Psoas muscle (tissue), 7 donors: ENCODE measurements at regions not wholly inside any gene's neighbourhood (a gene's known extent, or its start where the extent isn't known, plus 50 kb on each side); places are given as distances from the start of the nearest gene placed in this dataset.

Experiments used
- ATAC-seq, 4 donors: fragments of 200-7000 bp; cut with Tn5 transposase; one replicate each; pipeline ENCODE4 v1.9.1; 2020; ENCODE audit warnings: moderate library complexity in 3 of 4, mild to moderate bottlenecking in 2 of 4
- DNase-seq, 2 donors: peaks; one replicate each; pipeline ENCODE4 v3.0.0-alpha.2; 2020
- H3K27ac ChIP-seq: fragments of 200-600 bp; one replicate; pipeline ENCODE4 v1.8.0; 2022
- H3K27me3 ChIP-seq, 3 donors: fragments of 200-600 bp in 1 of 3; one replicate each; pipeline versions ENCODE4 v1.6.1 to v1.8.0; 2013 to 2022; ENCODE audit warnings: low read length in 2 of 3, mild to moderate bottlenecking in 2 of 3, moderate library complexity in 1 of 3; ENCODE audit not compliant: insufficient read depth in 3 of 3
- H3K36me3 ChIP-seq, 2 donors: fragments of 200-600 bp in 1 of 2; one replicate each; pipeline versions ENCODE4 v1.6.1 to v1.8.0; 2013 to 2022; ENCODE audit warnings: low read depth in 1 of 2, mild to moderate bottlenecking in 1 of 2, moderate library complexity in 1 of 2; ENCODE audit not compliant: insufficient read depth in 1 of 2
- H3K4me1 ChIP-seq: fragments of 200-600 bp; one replicate; pipeline ENCODE4 v1.8.0; 2022
- H3K4me3 ChIP-seq: fragments of 200-600 bp; one replicate; pipeline ENCODE4 v1.8.0; 2022; ENCODE audit warnings: mild to moderate bottlenecking
- H3K9me3 ChIP-seq: fragments of 200-600 bp; one replicate; pipeline ENCODE4 v1.8.0; 2022
- WGBS, 3 donors: extraction: QIAGEN DNeasy Blood & Tissue Kit; methylation state at CpG; one replicate each; pipeline versions ENCODE4 v1.1.6 to v1.1.7; 2013; 5-methylcytosine and 5-hydroxymethylcytosine counted together
- intact Hi-C, 2 donors: fragments of 100-400 bp; cut with DNase I; formaldehyde crosslinking; loops; one replicate each; pipeline versions ENCODE4 v1.11.0 to v1.14.2; 2022
- TF ChIP-seq, protein P1 (sequence below): fragments of 200-600 bp; IDR thresholded peaks from one replicate; pipeline ENCODE4 v1.8.0; 2022; ENCODE audit warnings: antibody characterized with exemption
- donor health status: healthy with polysubstance abuse.
- donor health status: DM: no; HTN: no; CAD: no; lungs with moderate emphysema.
- donor health status: Bipolar disorder and iron deficiency.
- donor health status: healthy.
- donor health status: DM: yes; HTN: yes; CAD: no.
- donor health status: DM: no; HTN: no; CAD: no.
- donor health status: DM: yes; HTN: yes; CAD: no.

DNA sequence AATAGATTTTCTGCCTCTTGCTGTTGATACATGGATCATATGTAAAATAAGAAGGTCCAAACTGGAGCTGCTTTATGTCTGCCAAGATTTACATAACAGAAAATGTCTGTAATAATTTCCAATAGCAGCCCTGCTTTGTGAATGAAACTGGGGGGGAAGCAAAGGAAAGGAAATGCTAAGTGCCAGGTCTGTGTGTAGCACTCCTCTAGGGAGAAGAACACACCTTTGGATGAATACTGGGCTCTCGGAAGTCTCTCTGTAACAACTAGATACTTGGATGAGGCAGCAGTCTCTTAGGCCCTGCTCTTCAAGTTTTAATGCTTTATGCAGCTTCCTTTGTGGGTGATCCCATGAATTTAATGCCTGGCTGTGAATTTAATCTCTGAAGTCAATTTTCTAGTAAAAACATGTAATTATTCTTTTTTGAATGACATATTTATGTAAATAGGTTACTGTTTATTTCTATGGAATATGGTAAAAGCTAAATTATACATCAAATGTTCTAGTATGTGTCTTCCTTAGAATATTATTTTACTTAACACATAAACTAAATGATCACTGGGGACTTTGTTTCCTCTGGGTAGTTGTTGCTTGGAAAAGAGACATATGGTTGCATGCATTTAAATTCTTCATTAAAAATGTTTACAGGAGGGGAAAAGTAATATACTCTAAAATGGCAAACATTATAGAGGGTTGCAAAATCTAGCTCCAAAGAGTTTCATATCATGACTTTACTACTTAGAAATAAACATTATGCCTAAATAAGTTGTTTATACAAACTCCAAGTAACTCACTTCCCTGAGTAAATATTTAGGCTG, 336.6 kb upstream of the CWC22 start:
- H3K27ac ChIP-seq = no peak overlapping the region
- no peaks in the 10 kb centered on the region for H3K4me1 ChIP-seq
- no peak for ATAC-seq
- TF ChIP-seq, protein P1, sequence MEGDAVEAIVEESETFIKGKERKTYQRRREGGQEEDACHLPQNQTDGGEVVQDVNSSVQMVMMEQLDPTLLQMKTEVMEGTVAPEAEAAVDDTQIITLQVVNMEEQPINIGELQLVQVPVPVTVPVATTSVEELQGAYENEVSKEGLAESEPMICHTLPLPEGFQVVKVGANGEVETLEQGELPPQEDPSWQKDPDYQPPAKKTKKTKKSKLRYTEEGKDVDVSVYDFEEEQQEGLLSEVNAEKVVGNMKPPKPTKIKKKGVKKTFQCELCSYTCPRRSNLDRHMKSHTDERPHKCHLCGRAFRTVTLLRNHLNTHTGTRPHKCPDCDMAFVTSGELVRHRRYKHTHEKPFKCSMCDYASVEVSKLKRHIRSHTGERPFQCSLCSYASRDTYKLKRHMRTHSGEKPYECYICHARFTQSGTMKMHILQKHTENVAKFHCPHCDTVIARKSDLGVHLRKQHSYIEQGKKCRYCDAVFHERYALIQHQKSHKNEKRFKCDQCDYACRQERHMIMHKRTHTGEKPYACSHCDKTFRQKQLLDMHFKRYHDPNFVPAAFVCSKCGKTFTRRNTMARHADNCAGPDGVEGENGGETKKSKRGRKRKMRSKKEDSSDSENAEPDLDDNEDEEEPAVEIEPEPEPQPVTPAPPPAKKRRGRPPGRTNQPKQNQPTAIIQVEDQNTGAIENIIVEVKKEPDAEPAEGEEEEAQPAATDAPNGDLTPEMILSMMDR = no peak
- H3K9me3 ChIP-seq = no peaks in the 10 kb centered on the region
- no peaks in the 10 kb centered on the region for H3K27me3 ChIP-seq
- DNase-seq = no peak
- no peak overlapping the region for H3K4me3 ChIP-seq
- intact Hi-C loops = no loop called here
- H3K36me3 ChIP-seq = no peaks in the 10 kb centered on the region
- WGBS, 3 donors = 59 to 81% (median 77%) methylated on average over 1 of the region's 1 CpG

DNA sequence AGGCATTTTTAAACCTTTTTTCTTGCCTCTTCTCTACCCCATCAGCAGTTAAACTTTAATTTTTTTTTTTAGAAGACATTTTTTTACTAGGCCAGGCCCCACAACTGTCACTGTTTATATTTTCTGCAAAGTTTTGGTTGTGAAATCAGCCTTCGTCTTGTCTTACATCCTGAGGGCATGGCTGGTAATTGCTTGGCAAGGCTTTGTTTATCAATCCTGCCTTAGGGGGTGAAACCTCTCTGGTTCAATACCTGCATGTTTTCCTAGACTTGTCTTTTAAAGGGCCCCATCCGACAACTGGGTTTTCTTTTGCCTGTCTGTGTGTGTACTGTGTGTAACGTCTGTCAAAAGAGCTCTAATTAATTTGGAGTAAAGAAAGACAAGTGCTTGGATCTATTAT, 330.0 kb upstream of the CWC22 start:
- Histone ChIP-seq H3K27me3 (no peaks in the 10 kb centered on the region), H3K27ac (no peak overlapping the region), H3K4me3 (no peak overlapping the region), H3K9me3 (peaks cover 17% of the 10 kb centered on the region), H3K4me1 (no peaks in the 10 kb centered on the region), H3K36me3 (no peaks in the 10 kb centered on the region)
- TF ChIP-seq, protein P1 = no peak
- WGBS, 3 donors = 80 to 83% (median 82%) methylated on average over 3 of the region's 3 CpGs
- intact Hi-C loops = no loop called here
- no peak for ATAC-seq
- DNase-seq = no peak

DNA sequence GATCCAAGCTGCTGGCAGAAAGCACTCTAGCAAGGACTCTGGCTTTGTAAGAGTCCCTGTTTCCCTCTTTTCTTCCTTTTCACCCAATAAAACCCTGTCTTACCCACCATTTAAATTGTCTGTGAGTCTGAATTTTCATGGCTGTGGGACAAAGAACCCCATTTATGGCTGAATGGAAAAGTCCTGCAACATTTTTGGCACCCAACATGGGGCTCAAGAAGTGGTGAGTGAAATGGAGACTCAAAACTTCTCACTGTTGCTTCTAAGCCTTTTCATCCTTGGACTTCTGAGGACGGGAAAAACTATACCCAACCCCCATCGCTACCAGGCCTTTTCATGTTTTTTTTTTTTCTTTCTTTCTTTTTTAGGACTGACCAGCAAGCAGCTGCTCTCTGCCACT, 329.5 kb upstream of the CWC22 start:
- H3K4me1 ChIP-seq = no peaks in the 10 kb centered on the region
- no peaks in the 10 kb centered on the region for H3K27me3 ChIP-seq
- no peak overlapping the region for H3K27ac ChIP-seq
- ATAC-seq (no peak), DNase-seq (no peak)
- TF ChIP-seq, protein P1 = no peak
- 81 to 88% (median 85%) methylated on average over 2 of the region's 2 CpGs for WGBS, 3 donors
- no peaks in the 10 kb centered on the region for H3K36me3 ChIP-seq
- no peak overlapping the region for H3K4me3 ChIP-seq
- intact Hi-C loops = no loop called here
- peaks cover 17% of the 10 kb centered on the region for H3K9me3 ChIP-seq

DNA sequence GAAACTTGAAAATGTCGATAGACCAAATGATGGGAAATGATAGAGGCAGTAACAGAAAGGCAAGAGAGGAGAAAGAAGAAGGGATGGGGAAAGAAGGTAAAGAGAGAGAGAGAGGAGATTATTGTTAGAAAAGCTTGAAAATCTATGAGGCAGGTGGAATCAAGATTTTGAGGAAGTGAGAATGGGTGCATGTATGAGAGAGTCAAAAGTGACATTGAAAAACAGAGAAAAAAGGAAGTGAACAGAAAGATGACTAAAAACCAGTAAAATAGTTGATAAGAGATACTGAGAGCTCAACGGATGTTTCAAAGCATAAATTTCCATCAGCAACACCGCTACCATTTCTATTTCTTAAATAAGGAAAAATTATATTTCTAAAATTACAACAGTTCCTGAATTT, 327.4 kb upstream of the CWC22 start:
- 87 to 94% (median 93%) methylated on average over 3 of the region's 3 CpGs for WGBS, 3 donors
- DNase-seq = no peak
- intact Hi-C loops = no loop called here
- Histone ChIP-seq H3K9me3 (peaks cover 17% of the 10 kb centered on the region), H3K36me3 (no peaks in the 10 kb centered on the region), H3K27me3 (no peaks in the 10 kb centered on the region), H3K4me1 (no peaks in the 10 kb centered on the region), H3K27ac (no peak overlapping the region), H3K4me3 (no peak overlapping the region)
- TF ChIP-seq, protein P1 = no peak
- ATAC-seq = no peak
